ENCODE measurements at regions not wholly inside any gene's neighbourhood (a gene's known extent, or its start where the extent isn't known, plus 50 kb on each side); places are given as distances from the start of the nearest gene placed in this dataset.

- no peak for TF ChIP-seq CTCF (IDR thresholded peaks at IDR 0.05; ENCODE audit: control insufficient read depth, insufficient read depth, low read depth, low read length, missing control alignments)
- no peak for DNase-seq (ENCODE audit: low read depth)
- H3K4me3 ChIP-seq (ENCODE audit: control insufficient read depth, low read depth, low read length) = no peak overlapping the region
These were observed 127.8 kb upstream of the RFLNA start for GRCh38 chr12:124167141-124167540.

DNA sequence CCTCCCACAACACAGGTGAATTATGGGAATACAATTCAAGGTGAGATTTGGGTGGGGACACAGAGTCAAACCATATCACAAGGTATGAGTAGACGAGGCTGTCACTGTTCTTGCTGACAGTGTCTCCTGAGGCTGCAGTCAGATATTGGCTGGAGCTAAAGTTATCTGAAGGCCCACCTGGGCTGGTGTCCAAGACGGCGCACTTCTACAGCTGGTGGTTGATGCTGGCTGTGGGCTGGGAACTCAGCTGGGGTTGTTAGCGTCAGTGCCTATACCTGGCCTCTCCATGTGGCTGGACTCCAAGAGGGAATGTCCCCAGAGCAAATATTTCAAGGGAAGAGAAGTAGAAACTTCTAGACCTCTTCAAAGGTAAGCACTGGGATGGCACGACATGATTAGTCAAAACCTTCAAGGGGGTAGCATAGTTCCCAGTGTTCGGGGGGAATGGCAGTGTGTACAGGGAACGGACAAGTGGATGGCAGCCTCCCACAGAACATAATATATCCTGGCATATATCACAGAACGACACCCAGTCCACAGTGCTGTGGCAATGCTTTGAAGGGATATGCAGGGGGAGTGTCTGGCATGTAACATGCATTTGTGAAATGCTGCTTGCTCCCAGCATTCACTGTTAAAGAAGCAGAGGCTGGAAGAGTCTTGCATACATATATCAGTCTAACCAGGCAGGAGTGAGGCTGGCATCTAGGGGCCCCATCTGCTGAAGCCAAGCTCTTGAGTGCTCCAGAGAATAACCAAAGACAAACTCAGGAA is 126.7 kb upstream of the RFLNA start:
- DNase-seq (ENCODE audit: low read depth) = no peak
- TF ChIP-seq CTCF (IDR thresholded peaks at IDR 0.05; ENCODE audit: control insufficient read depth, insufficient read depth, low read depth, low read length, missing control alignments) = no peak
- H3K4me3 ChIP-seq (ENCODE audit: control insufficient read depth, low read depth, low read length) = no peak overlapping the region

- no peak for TF ChIP-seq CTCF (IDR thresholded peaks at IDR 0.05; ENCODE audit: control insufficient read depth, insufficient read depth, low read depth, low read length, missing control alignments)
- DNase-seq (ENCODE audit: low read depth) = no peak
These were observed 125.2 kb upstream of the RFLNA start for GRCh38 chr12:124169577-124170284.

GRCh38 chr12:124170760-124171159 is 124.1 kb upstream of the RFLNA start:
- H3K4me3 ChIP-seq (ENCODE audit: control insufficient read depth, low read depth, low read length) = no peak overlapping the region
- TF ChIP-seq CTCF (IDR thresholded peaks at IDR 0.05; ENCODE audit: control insufficient read depth, insufficient read depth, low read depth, low read length, missing control alignments) = no peak
- DNase-seq (ENCODE audit: low read depth) = no peak

More at GRCh38 chr12:124169577-124170284, 125.2 kb upstream of the RFLNA start:
- no peak overlapping the region for H3K4me3 ChIP-seq (ENCODE audit: control insufficient read depth, low read depth, low read length)

DNA sequence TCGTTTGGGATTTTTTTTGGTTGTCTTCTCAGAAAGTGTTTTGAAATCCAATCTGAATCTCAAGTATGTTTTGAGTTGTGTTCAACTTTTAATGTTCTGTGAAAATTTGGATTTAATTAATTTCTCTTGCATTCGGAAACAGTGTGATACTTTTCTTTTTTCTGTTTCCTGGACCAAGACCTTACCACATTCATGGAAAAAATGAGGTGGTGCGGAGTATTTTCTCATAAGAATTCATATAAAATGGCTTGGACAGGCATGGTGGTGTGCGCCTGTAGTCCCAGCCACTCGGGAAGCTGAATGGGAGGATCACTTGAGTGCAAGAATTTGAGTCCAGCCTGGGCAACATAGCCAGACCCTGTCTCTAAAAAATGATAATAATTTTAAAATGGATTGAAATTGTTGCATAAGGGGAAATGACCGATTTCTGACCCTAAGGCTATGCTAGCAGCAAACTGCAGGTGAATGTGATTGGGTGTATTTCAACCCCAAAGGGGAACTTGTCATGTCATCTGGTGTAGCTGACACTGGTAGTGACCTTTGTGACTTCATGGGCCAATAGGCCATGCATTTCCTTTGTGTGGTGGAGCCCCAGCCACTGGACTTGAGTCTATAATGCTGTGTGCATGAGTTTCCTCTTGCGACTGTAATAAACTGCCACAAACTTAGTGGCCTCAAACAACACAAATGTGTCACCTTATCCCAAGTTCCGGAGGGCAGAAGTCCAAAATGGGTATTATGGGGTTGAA is 123.5 kb upstream of the RFLNA start:
- no peak for TF ChIP-seq CTCF (IDR thresholded peaks at IDR 0.05; ENCODE audit: control insufficient read depth, insufficient read depth, low read depth, low read length, missing control alignments)
- DNase-seq (ENCODE audit: low read depth) = no peak
- no peak overlapping the region for H3K4me3 ChIP-seq (ENCODE audit: control insufficient read depth, low read depth, low read length)

GRCh38 chr12:124172636-124173035 is 122.3 kb upstream of the RFLNA start:
- no peak for TF ChIP-seq CTCF (IDR thresholded peaks at IDR 0.05; ENCODE audit: control insufficient read depth, insufficient read depth, low read depth, low read length, missing control alignments)
- peak; percentile 37 for DNase-seq (ENCODE audit: low read depth)
- no peak overlapping the region for H3K4me3 ChIP-seq (ENCODE audit: control insufficient read depth, low read depth, low read length)

Measured in AG09309 (cell line).